ENCODE measurements at regions not wholly inside any gene's neighbourhood (a gene's known extent, or its start where the extent isn't known, plus 50 kb on each side); places are given as distances from the start of the nearest gene placed in this dataset.

GRCh38 chr3:6165951-6166350 lies 695.0 kb upstream of the GRM7 start:
- H3K4me1 Mint-ChIP-seq, result no peaks in the 10 kb centered on the region
- no peaks in the 10 kb centered on the region for H3K27me3 Mint-ChIP-seq
- peaks cover 0 to 10% (median 4%) of the 10 kb centered on the region in 7 donors for H3K9me3 Mint-ChIP-seq
- no peak overlapping the region for H3K27ac ChIP-seq (ENCODE audit: insufficient read depth, low read length, poor library complexity, severe bottlenecking)
- H3K9me3 ChIP-seq (ENCODE audit: control insufficient read depth in 2 of 2, low read length in 2 of 2), result no peaks in the 10 kb centered on the region
- no peaks in the 10 kb centered on the region for H3K27me3 ChIP-seq (ENCODE audit: control insufficient read depth, insufficient read depth, low read length)
- H3K4me3 Mint-ChIP-seq, result no peak overlapping the region
- H3K36me3 Mint-ChIP-seq, result no peaks in the 10 kb centered on the region
- no peak overlapping the region for H3K27ac Mint-ChIP-seq
- no peak overlapping the region for H3K4me3 ChIP-seq (ENCODE audit: low read depth, low read length)
- no peak for DNase-seq
- H3K36me3 ChIP-seq (ENCODE audit: control insufficient read depth, insufficient read depth, low read length), result no peaks in the 10 kb centered on the region
- ATAC-seq (ENCODE audit: low read depth in 2 of 2), result no peak
- no peaks in the 10 kb centered on the region for H3K4me1 ChIP-seq (ENCODE audit: control insufficient read depth, insufficient read depth, low read length, poor library complexity, severe bottlenecking)

GRCh38 chr3:6168256-6168655 lies 692.7 kb upstream of the GRM7 start:
- Mint-ChIP-seq H3K36me3 (no peaks in the 10 kb centered on the region), H3K27me3 (no peaks in the 10 kb centered on the region), H3K9me3 (peaks cover 0 to 17% (median 5%) of the 10 kb centered on the region in 7 donors), H3K4me3 (peak overlapping the region in 1 of 4 donors; percentile 73), H3K27ac (no peak overlapping the region), H3K4me1 (no peaks in the 10 kb centered on the region)
- H3K9me3 ChIP-seq (ENCODE audit: control insufficient read depth in 2 of 2, low read length in 2 of 2), result no peaks in the 10 kb centered on the region
- ATAC-seq (ENCODE audit: low read depth in 2 of 2) (no peak), DNase-seq (no peak)
- H3K4me1 ChIP-seq (ENCODE audit: control insufficient read depth, insufficient read depth, low read length, poor library complexity, severe bottlenecking), result no peaks in the 10 kb centered on the region
- no peaks in the 10 kb centered on the region for H3K27me3 ChIP-seq (ENCODE audit: control insufficient read depth, insufficient read depth, low read length)
- H3K36me3 ChIP-seq (ENCODE audit: control insufficient read depth, insufficient read depth, low read length), result no peaks in the 10 kb centered on the region
- H3K27ac ChIP-seq (ENCODE audit: insufficient read depth, low read length, poor library complexity, severe bottlenecking), result no peak overlapping the region
- H3K4me3 ChIP-seq (ENCODE audit: low read depth, low read length), result no peak overlapping the region

DNA sequence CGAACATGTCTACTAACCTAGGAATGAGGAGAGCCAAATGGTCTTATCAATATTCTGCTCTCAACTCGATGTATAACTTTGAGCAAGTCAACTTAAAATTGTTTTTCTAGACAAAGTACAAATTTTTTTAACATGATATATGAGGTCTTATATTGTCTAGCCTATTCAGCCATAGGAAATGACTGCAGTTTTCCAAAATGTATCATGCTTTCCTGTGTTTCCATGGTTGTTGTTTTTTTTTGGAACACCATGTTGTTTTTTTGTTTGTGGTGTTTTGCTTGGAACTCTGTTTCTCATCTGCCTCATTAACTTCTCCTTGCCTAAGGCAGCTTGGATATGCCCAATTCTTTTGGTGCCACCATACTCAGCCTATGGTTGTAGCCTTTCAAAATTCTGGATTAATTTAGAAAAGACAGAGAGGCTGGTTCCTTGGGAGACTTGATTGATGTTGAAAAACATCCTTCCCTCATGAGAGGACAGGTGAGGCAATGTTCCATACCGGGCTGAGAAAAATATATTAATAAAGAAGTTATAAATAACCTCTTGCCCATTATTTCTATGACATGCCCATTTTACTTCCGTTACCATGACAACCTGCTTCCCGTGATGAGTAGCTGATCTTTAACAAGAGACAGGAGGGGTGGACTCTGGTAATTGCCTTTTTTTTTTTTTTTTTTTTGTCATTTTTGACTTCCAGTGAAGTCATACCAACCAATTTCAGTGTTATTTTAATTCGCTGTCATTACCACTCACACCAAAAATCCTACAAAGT lies 687.9 kb upstream of the GRM7 start:
- Histone ChIP-seq H3K4me1 (ENCODE audit: control insufficient read depth, insufficient read depth, low read length, poor library complexity, severe bottlenecking) (no peaks in the 10 kb centered on the region), H3K4me3 (ENCODE audit: low read depth, low read length) (no peak overlapping the region), H3K36me3 (ENCODE audit: control insufficient read depth, insufficient read depth, low read length) (no peaks in the 10 kb centered on the region), H3K9me3 (ENCODE audit: control insufficient read depth in 2 of 2, low read length in 2 of 2) (peaks cover 0 to 2% of the 10 kb centered on the region in 2 experiments), H3K27me3 (ENCODE audit: control insufficient read depth, insufficient read depth, low read length) (no peaks in the 10 kb centered on the region), H3K27ac (ENCODE audit: insufficient read depth, low read length, poor library complexity, severe bottlenecking) (no peak overlapping the region)
- no peak for DNase-seq
- no peak overlapping the region for H3K27ac Mint-ChIP-seq
- no peaks in the 10 kb centered on the region for H3K27me3 Mint-ChIP-seq
- no peak for ATAC-seq (ENCODE audit: low read depth in 2 of 2)
- peaks cover 0 to 17% (median 5%) of the 10 kb centered on the region in 7 donors for H3K9me3 Mint-ChIP-seq
- H3K4me1 Mint-ChIP-seq, result no peaks in the 10 kb centered on the region
- H3K4me3 Mint-ChIP-seq, result no peak overlapping the region
- no peaks in the 10 kb centered on the region for H3K36me3 Mint-ChIP-seq

- Histone ChIP-seq H3K4me3 (ENCODE audit: low read depth, low read length) (no peak overlapping the region), H3K27ac (ENCODE audit: insufficient read depth, low read length, poor library complexity, severe bottlenecking) (no peak overlapping the region), H3K4me1 (ENCODE audit: control insufficient read depth, insufficient read depth, low read length, poor library complexity, severe bottlenecking) (no peaks in the 10 kb centered on the region), H3K9me3 (ENCODE audit: control insufficient read depth in 2 of 2, low read length in 2 of 2) (peaks cover 0 to 2% of the 10 kb centered on the region in 2 experiments), H3K27me3 (ENCODE audit: control insufficient read depth, insufficient read depth, low read length) (no peaks in the 10 kb centered on the region), H3K36me3 (ENCODE audit: control insufficient read depth, insufficient read depth, low read length) (no peaks in the 10 kb centered on the region)
- no peaks in the 10 kb centered on the region for H3K4me1 Mint-ChIP-seq
- DNase-seq (no peak), ATAC-seq (ENCODE audit: low read depth in 2 of 2) (no peak)
- no peaks in the 10 kb centered on the region for H3K27me3 Mint-ChIP-seq
- H3K27ac Mint-ChIP-seq, result no peak overlapping the region
- peaks cover 0 to 6% (median 0%) of the 10 kb centered on the region in 7 donors for H3K9me3 Mint-ChIP-seq
- no peaks in the 10 kb centered on the region for H3K36me3 Mint-ChIP-seq
- H3K4me3 Mint-ChIP-seq, result no peak overlapping the region
Observed at GRCh38 chr3:6177417-6177816, 683.5 kb upstream of the GRM7 start.

- Histone ChIP-seq H3K9me3 (ENCODE audit: control insufficient read depth in 2 of 2, low read length in 2 of 2) (no peaks in the 10 kb centered on the region), H3K36me3 (ENCODE audit: control insufficient read depth, insufficient read depth, low read length) (no peaks in the 10 kb centered on the region), H3K27ac (ENCODE audit: insufficient read depth, low read length, poor library complexity, severe bottlenecking) (no peak overlapping the region), H3K27me3 (ENCODE audit: control insufficient read depth, insufficient read depth, low read length) (no peaks in the 10 kb centered on the region), H3K4me1 (ENCODE audit: control insufficient read depth, insufficient read depth, low read length, poor library complexity, severe bottlenecking) (no peaks in the 10 kb centered on the region), H3K4me3 (ENCODE audit: low read depth, low read length) (no peak overlapping the region)
- no peak for ATAC-seq (ENCODE audit: low read depth in 2 of 2)
- Mint-ChIP-seq H3K27me3 (no peaks in the 10 kb centered on the region), H3K9me3 (peaks cover 0 to 5% (median 2%) of the 10 kb centered on the region in 7 donors), H3K36me3 (no peaks in the 10 kb centered on the region), H3K4me3 (no peak overlapping the region), H3K27ac (no peak overlapping the region), H3K4me1 (no peaks in the 10 kb centered on the region)
- DNase-seq, result no peak
Observed at GRCh38 chr3:6179761-6180160, 681.2 kb upstream of the GRM7 start.

DNA sequence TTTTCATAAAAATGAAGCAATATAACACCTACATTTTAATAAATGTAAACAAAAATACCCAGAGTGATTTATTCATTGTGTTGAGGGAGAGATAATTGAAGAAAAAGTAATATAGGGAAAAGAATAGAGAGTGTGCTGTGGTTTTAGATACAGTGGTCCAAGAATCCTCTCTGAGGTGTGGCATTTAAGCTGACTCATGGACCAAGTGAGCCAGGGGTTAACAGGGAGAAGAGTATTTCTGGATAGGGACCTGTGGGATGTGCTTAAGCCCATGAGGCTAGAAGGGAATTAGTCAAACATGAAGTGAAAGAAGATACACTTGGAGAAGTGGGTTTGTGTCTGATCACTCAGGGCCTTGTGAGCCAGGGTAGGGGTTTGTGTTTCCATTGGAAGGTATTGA lies 680.7 kb upstream of the GRM7 start:
- DNase-seq (no peak), ATAC-seq (ENCODE audit: low read depth in 2 of 2) (no peak)
- Histone ChIP-seq H3K4me3 (ENCODE audit: low read depth, low read length) (no peak overlapping the region), H3K27me3 (ENCODE audit: control insufficient read depth, insufficient read depth, low read length) (no peaks in the 10 kb centered on the region), H3K36me3 (ENCODE audit: control insufficient read depth, insufficient read depth, low read length) (no peaks in the 10 kb centered on the region), H3K9me3 (ENCODE audit: control insufficient read depth in 2 of 2, low read length in 2 of 2) (no peaks in the 10 kb centered on the region), H3K4me1 (ENCODE audit: control insufficient read depth, insufficient read depth, low read length, poor library complexity, severe bottlenecking) (no peaks in the 10 kb centered on the region), H3K27ac (ENCODE audit: insufficient read depth, low read length, poor library complexity, severe bottlenecking) (no peak overlapping the region)
- H3K36me3 Mint-ChIP-seq, result no peaks in the 10 kb centered on the region
- no peaks in the 10 kb centered on the region for H3K4me1 Mint-ChIP-seq
- H3K9me3 Mint-ChIP-seq, result peaks cover 0 to 5% (median 3%) of the 10 kb centered on the region in 7 donors
- no peaks in the 10 kb centered on the region for H3K27me3 Mint-ChIP-seq
- no peak overlapping the region for H3K27ac Mint-ChIP-seq
- H3K4me3 Mint-ChIP-seq, result no peak overlapping the region

DNA sequence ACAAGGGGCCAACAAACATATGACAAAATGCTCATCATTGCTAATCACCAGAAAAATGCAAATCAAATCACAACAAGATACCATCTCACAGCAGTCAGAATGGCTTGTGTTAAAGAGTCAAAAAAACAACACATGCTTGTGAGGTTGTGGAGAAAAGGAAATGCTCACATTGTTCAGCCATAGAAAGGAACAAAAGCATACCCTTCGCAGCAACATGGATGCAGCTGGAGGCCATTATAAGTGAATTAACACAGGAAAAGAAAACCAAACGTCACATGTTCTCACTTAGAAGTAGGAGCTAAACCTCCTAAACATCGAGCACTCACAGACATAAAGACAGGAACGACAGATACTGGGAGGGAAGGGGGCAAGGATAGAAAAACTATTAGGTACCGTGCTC lies 678.4 kb upstream of the GRM7 start:
- Histone ChIP-seq H3K27me3 (ENCODE audit: control insufficient read depth, insufficient read depth, low read length) (no peaks in the 10 kb centered on the region), H3K9me3 (ENCODE audit: control insufficient read depth in 2 of 2, low read length in 2 of 2) (no peaks in the 10 kb centered on the region), H3K4me3 (ENCODE audit: low read depth, low read length) (no peak overlapping the region), H3K36me3 (ENCODE audit: control insufficient read depth, insufficient read depth, low read length) (no peaks in the 10 kb centered on the region), H3K4me1 (ENCODE audit: control insufficient read depth, insufficient read depth, low read length, poor library complexity, severe bottlenecking) (no peaks in the 10 kb centered on the region), H3K27ac (ENCODE audit: insufficient read depth, low read length, poor library complexity, severe bottlenecking) (no peak overlapping the region)
- ATAC-seq (ENCODE audit: low read depth in 2 of 2) (no peak), DNase-seq (no peak)
- H3K27ac Mint-ChIP-seq, result no peak overlapping the region
- no peak overlapping the region for H3K4me3 Mint-ChIP-seq
- no peaks in the 10 kb centered on the region for H3K4me1 Mint-ChIP-seq
- H3K36me3 Mint-ChIP-seq, result no peaks in the 10 kb centered on the region
- H3K27me3 Mint-ChIP-seq, result no peaks in the 10 kb centered on the region
- peaks cover 0 to 8% (median 3%) of the 10 kb centered on the region in 7 donors for H3K9me3 Mint-ChIP-seq

DNA sequence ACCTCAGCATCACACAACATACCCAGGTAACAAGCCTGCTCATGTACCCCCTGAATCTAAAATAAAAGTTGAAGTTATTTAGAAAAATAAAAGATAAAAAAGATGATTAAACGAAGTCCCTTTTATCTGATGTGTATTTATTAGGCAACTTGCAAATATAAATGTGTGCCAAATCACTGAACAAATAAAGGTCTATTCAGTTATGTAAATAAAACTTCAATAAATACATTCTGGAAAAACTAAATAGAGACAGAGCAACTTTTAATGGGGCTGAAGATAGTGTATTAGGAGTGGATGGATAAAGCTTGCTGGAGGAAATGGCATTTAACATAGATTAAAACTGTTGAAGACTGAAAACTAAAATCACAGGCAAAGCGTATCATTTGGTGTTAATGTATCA lies 678.0 kb upstream of the GRM7 start:
- no peaks in the 10 kb centered on the region for H3K9me3 ChIP-seq (ENCODE audit: control insufficient read depth in 2 of 2, low read length in 2 of 2)
- no peak for ATAC-seq (ENCODE audit: low read depth in 2 of 2)
- Mint-ChIP-seq H3K9me3 (peaks cover 2 to 8% (median 4%) of the 10 kb centered on the region in 7 donors), H3K36me3 (no peaks in the 10 kb centered on the region), H3K4me3 (no peak overlapping the region), H3K4me1 (no peaks in the 10 kb centered on the region), H3K27ac (no peak overlapping the region), H3K27me3 (no peaks in the 10 kb centered on the region)
- no peak for DNase-seq
- no peak overlapping the region for H3K4me3 ChIP-seq (ENCODE audit: low read depth, low read length)
- no peaks in the 10 kb centered on the region for H3K4me1 ChIP-seq (ENCODE audit: control insufficient read depth, insufficient read depth, low read length, poor library complexity, severe bottlenecking)
- no peak overlapping the region for H3K27ac ChIP-seq (ENCODE audit: insufficient read depth, low read length, poor library complexity, severe bottlenecking)
- H3K36me3 ChIP-seq (ENCODE audit: control insufficient read depth, insufficient read depth, low read length), result no peaks in the 10 kb centered on the region
- H3K27me3 ChIP-seq (ENCODE audit: control insufficient read depth, insufficient read depth, low read length), result no peaks in the 10 kb centered on the region

All from CD4-positive, CD25-positive, alpha-beta regulatory T cell (primary cell).